HepG2 (cell line): ENCODE measurements at regions not wholly inside any gene's neighbourhood (a gene's known extent, or its start where the extent isn't known, plus 50 kb on each side); places are given as distances from the start of the nearest gene placed in this dataset.

ENCODE experiments used
- ATAC-seq: fragments of 200-7000 bp; cut with Tn5 transposase; 3 replicates; pipeline ENCODE4 v1.9.1; 2020; ENCODE audit warnings: mild to moderate bottlenecking, moderate library complexity
- BruUV-seq: library from RNA; stranded (reverse); fragments of 400-500 nt; replicated peaks from 2 replicates; lab custom pipeline; 2021; lab: Mats Ljungman, UMichigan
- CTCF ChIA-PET: fragments of 300-600 bp; formaldehyde crosslinking; extraction: SDS; loops from one replicate; lab custom pipeline; 2021; ENCODE audit warnings: low total read pairs, inconsistent platforms, low intra/inter-chr PET ratio; lab: Yijun Ruan, JAX
- POLR2A ChIA-PET: fragments of 350-600 bp; sonication (Branson Sonifier 250); formaldehyde crosslinking; loops from one replicate; lab custom pipeline; 2020; ENCODE audit warnings: antibody characterized with exemption, inconsistent platforms; lab: Yijun Ruan, JAX
- DNase-seq: peaks from one replicate; pipeline ENCODE4 v3.0.0-alpha.2; 2015; ENCODE audit warnings: low spot score
- FAIRE-seq: peaks from 3 replicates; lab custom pipeline; 2011; peaks lifted over from hg19 to GRCh38; lab: Jason Lieb, UNC
- H2AFZ ChIP-seq: one replicate; pipeline ENCODE4 v1.6.1; 2011; ENCODE audit warnings: low read length, inconsistent platforms
- H3K27ac ChIP-seq: fragments of 300-600 bp; 3 replicates; pipeline ENCODE4 v1.8.0; 2011; ENCODE audit warnings: mixed run types, mild to moderate bottlenecking, mixed read lengths, low read length, inconsistent platforms; ENCODE audit not compliant: insufficient read depth; ENCODE audit errors: extremely low read length
- H3K27me3 ChIP-seq, 2 experiments: fragments of 200-600 bp in 1 of 2; 2 replicates in 1 of 2; 3 replicates in 1 of 2; pipeline versions ENCODE4 v1.6.0 to v1.8.0; 2011; ENCODE audit warnings: low read length in 2 of 2, mild to moderate bottlenecking in 2 of 2, moderate library complexity in 2 of 2, inconsistent platforms in 1 of 2; ENCODE audit not compliant: insufficient read depth in 2 of 2, control insufficient read depth in 1 of 2
- H3K36me3 ChIP-seq, 2 experiments: fragments of 200-600 bp in 1 of 2; replicated peaks in 1 of 2; 2 replicates in 1 of 2; 3 replicates in 1 of 2; pipeline versions ENCODE4 v1.5.1 to v1.8.0; 2011; ENCODE audit warnings: low read length in 2 of 2, inconsistent platforms in 1 of 2; ENCODE audit not compliant: insufficient read depth in 2 of 2, control insufficient read depth in 1 of 2
- H3K4me1 ChIP-seq: 2 replicates; pipeline ENCODE4 v1.5.1; 2012; ENCODE audit warnings: low read length, inconsistent platforms; ENCODE audit not compliant: insufficient read depth
- H3K4me2 ChIP-seq: 2 replicates; pipeline ENCODE4 v1.6.0; 2011; ENCODE audit warnings: low read depth, low read length, inconsistent platforms
- H3K4me3 ChIP-seq, 3 experiments: fragments of 200-600 bp in 1 of 3; sonication (generic), shearing (Covaris generic) in 1 of 3; replicated peaks in 1 of 3; 2 replicates each; pipeline ENCODE4 v1.5.1; 2011 to 2016; ENCODE audit warnings: low read length in 3 of 3, inconsistent platforms in 2 of 3, low read depth in 2 of 3, mild to moderate bottlenecking in 2 of 3, control low read depth in 1 of 3, mixed read lengths in 1 of 3; ENCODE audit not compliant: insufficient read depth in 1 of 3
- H3K79me2 ChIP-seq: one replicate; pipeline ENCODE4 v1.6.1; 2011; ENCODE audit warnings: low read length, inconsistent platforms; ENCODE audit not compliant: insufficient read depth
- H3K9ac ChIP-seq: 2 replicates; pipeline ENCODE4 v1.6.0; 2011; ENCODE audit warnings: mild to moderate bottlenecking, low read depth, low read length, inconsistent platforms; ENCODE audit not compliant: insufficient read depth
- H3K9me3 ChIP-seq: 2 replicates; pipeline ENCODE4 v1.5.1; 2012; ENCODE audit warnings: mild to moderate bottlenecking, low read length
- H4K20me1 ChIP-seq: 2 replicates; pipeline ENCODE4 v1.6.0; 2011; ENCODE audit warnings: inconsistent platforms, mild to moderate bottlenecking, low read length, moderate library complexity; ENCODE audit not compliant: insufficient read depth
- ZMAT3 ChIP-seq: sonication (generic); formaldehyde crosslinking; conservative IDR thresholded peaks from 2 replicates; pipeline ENCODE4 v1.7.0; 2021; ENCODE audit warnings: missing genetic modification reagents
- WGBS: methylation state at CpG from one replicate; pipeline ENCODE4 v1.1.6; 2017; ENCODE audit warnings: low lambda C conversion rate; 5-methylcytosine and 5-hydroxymethylcytosine counted together
- in situ Hi-C: cut with HindIII; loops from 2 replicates; pipeline ENCODE4 v1.10.0; 2017; ENCODE audit warnings: low pct_unique_long_range_greater_than_20kb; ENCODE audit not compliant: extremely low pct_ligation_motif_present
- intact Hi-C: fragments of 100-400 bp; cut with micrococcal nuclease; formaldehyde crosslinking; loops from one replicate; pipeline ENCODE4 v1.10.0; 2022; ENCODE audit not compliant: unreplicated experiment

DNA sequence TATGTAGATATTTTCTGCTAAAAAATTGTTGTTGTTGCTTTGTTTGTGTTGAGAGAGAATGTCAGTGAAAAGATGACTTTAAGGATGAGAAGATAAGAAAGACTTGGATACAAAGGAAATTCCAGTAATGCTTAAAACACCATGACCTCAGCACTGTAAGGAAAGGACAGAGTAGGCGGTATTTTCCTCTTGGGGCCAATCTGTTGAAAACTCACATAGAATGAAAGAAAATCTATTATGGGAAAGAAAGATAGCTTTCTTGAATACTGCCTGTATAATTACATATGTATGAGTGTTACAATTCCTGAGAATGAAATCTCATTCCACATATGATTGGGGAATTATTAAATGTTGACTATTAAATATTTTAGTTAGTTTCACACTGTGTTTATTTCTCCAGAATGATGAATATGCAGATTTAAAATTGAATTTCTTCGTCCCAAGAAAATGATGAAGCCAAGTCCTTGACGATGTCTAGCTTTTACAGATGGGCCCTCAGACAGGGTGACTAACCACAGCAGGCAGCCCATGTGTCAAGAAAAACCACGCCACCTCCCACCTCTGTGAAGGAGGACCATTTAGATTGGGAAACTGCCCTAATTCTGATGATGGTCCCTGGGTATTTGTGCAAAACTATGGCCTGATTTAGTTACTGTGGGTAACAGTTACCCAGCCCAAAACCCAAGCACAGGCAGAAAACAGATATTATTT is 49.7 kb upstream of the LMO4 start:
- Histone ChIP-seq H3K4me3 (no peak overlapping the region), H3K79me2 (no peaks in the 10 kb centered on the region), H3K9ac (no peak overlapping the region), H3K27me3 (peaks cover 0 to 9% of the 10 kb centered on the region in 2 experiments; a peak in 1 of 5 replicates), H3K4me1 (no peaks in the 10 kb centered on the region), H3K9me3 (no peaks in the 10 kb centered on the region), H4K20me1 (no peaks in the 10 kb centered on the region), H3K36me3 (no peaks in the 10 kb centered on the region), H3K27ac (no peak overlapping the region), H3K4me2 (no peak overlapping the region), H2AFZ (no peak overlapping the region)
- no peak for FAIRE-seq
- no TSS peak for BruUV-seq
- no peak for ATAC-seq
- no peak for DNase-seq
- 13% methylated on average over 4 of the region's 4 CpGs for whole genome bisulfite sequencing
- ChIA-PET POLR2A (no interaction called here), CTCF (no interaction called here)
- in situ Hi-C loops, result no loop called here
- no peak for TF ChIP-seq ZMAT3 (CRISPR knock-in tag)
- intact Hi-C loops, result no loop called here
